VCaP (cell line): ENCODE measurements at regions not wholly inside any gene's neighbourhood (a gene's known extent, or its start where the extent isn't known, plus 50 kb on each side); places are given as distances from the start of the nearest gene placed in this dataset.

ENCODE experiments used
- H3K27ac ChIP-seq: fragments of 450-650 bp; 2 replicates; pipeline ENCODE4 v1.5.1; 2017
- CTCF ChIP-seq: fragments of 450-650 bp; conservative IDR thresholded peaks from 2 replicates; pipeline ENCODE4 v1.5.1; 2017; ENCODE audit warnings: mild to moderate bottlenecking, moderate library complexity

GRCh38 chr3:61444782-61445181, 116.6 kb upstream of the PTPRG start:
- TF ChIP-seq CTCF, result no peak

GRCh38 chr3:61445924-61446323, 115.4 kb upstream of the PTPRG start:
- TF ChIP-seq CTCF, result no peak
- H3K27ac ChIP-seq, result no peak overlapping the region

More at GRCh38 chr3:61444782-61445181, 116.6 kb upstream of the PTPRG start:
- H3K27ac ChIP-seq, result no peak overlapping the region

- H3K27ac ChIP-seq, result no peak overlapping the region
- no peak for TF ChIP-seq CTCF
Measured at GRCh38 chr3:61446341-61446740, 115.0 kb upstream of the PTPRG start.

GRCh38 chr3:61448378-61448777, 113.0 kb upstream of the PTPRG start:
- no peak for TF ChIP-seq CTCF
- no peak overlapping the region for H3K27ac ChIP-seq

GRCh38 chr3:61449327-61450040, 111.9 kb upstream of the PTPRG start:
- TF ChIP-seq CTCF, result no peak

GRCh38 chr3:61450866-61451265, 110.5 kb upstream of the PTPRG start:
- no peak overlapping the region for H3K27ac ChIP-seq
- no peak for TF ChIP-seq CTCF

More at GRCh38 chr3:61449327-61450040, 111.9 kb upstream of the PTPRG start:
- no peak overlapping the region for H3K27ac ChIP-seq

- TF ChIP-seq CTCF, result no peak
- no peak overlapping the region for H3K27ac ChIP-seq
Measured at GRCh38 chr3:61451841-61452240, 109.5 kb upstream of the PTPRG start.
